ENCODE measurements at regions not wholly inside any gene's neighbourhood (a gene's known extent, or its start where the extent isn't known, plus 50 kb on each side); places are given as distances from the start of the nearest gene placed in this dataset.

DNA sequence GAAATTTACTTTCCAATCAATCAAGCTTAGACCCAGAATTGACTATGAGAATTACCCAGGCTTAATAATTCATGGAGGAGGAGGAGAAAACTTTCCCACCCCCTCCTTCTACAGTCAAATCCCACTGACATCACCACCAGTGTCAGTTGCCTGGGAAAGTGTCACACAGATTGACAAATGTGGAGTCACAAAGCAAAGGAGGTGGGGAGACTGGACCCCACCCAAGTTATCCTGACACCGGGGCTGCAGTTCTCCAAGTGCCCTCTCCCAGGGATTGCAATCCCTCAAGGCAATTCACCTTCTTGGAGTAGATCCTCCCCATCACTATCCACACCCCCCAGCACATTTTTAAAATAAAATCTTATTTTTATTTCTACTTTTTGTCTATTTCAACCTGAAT is 100.2 kb upstream of the CDH11 start:
- no peak overlapping the region for H3K9ac ChIP-seq (ENCODE audit: low read length)
- DNase-seq (ENCODE audit: low read depth, low spot score) (no peak), ATAC-seq (no peak)
- TF ChIP-seq EZH2phosphoT487 (IDR thresholded peaks at IDR 0.05; ENCODE audit: borderline replicate concordance), result no peak
- no peak for TF ChIP-seq ZFX (IDR thresholded peaks at IDR 0.05)
- no peak for TF ChIP-seq POLR2A (IDR thresholded peaks at IDR 0.05; ENCODE audit: borderline replicate concordance, extremely low read depth, insufficient read depth, insufficient read length)
- TF ChIP-seq, protein P1, sequence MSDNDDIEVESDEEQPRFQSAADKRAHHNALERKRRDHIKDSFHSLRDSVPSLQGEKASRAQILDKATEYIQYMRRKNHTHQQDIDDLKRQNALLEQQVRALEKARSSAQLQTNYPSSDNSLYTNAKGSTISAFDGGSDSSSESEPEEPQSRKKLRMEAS (IDR thresholded peaks at IDR 0.05), result no peak
- TF ChIP-seq CTCF (IDR thresholded peaks at IDR 0.05 in 2 of 3, conservative IDR thresholded peaks at IDR 0.05 in 1 of 3; ENCODE audit: borderline replicate concordance in 1 of 3, insufficient read depth in 1 of 3, low read depth in 2 of 3, low read length in 2 of 3), result no peak
- TF ChIP-seq ZNF274 (IDR thresholded peaks at IDR 0.05; ENCODE audit: low read depth, low read length), result no peak
- no peak for TF ChIP-seq CBX3 (IDR thresholded peaks at IDR 0.05; ENCODE audit: low read depth)
- TF ChIP-seq EZH2 (IDR thresholded peaks at IDR 0.05), result no peak
- no peak for TF ChIP-seq FOSL1 (IDR thresholded peaks at IDR 0.05; ENCODE audit: low read depth)
- TF ChIP-seq SP1 (IDR thresholded peaks at IDR 0.05; ENCODE audit: low read depth), result no peak
- H3K4me3 ChIP-seq (replicated peaks in 1 of 2; ENCODE audit: low read depth in 1 of 2, low read length in 2 of 2), result no peak overlapping the region
- H3K4me2 ChIP-seq (ENCODE audit: low read length), result no peak overlapping the region
- H3K4me1 ChIP-seq (ENCODE audit: control insufficient read depth in 1 of 2, insufficient read depth in 2 of 2, low read length in 2 of 2), result no peaks in the 10 kb centered on the region
- no peaks in the 10 kb centered on the region for H3K27me3 ChIP-seq (ENCODE audit: insufficient read depth, low read length)
- peaks cover under 1 to 21% of the 10 kb centered on the region in 2 experiments; a peak in 2 of 4 replicates for H3K9me3 ChIP-seq (ENCODE audit: control insufficient read depth in 1 of 2, insufficient read depth in 1 of 2, low read depth in 1 of 2, low read length in 2 of 2)
- BruUV-seq (replicated peaks), result no TSS peak
- no peak overlapping the region for H3K27ac ChIP-seq (ENCODE audit: low read depth, low read length)
- intact Hi-C loops (cut with micrococcal nuclease), result no loop called here
- CTCF ChIA-PET, result no interaction called here
- H3K36me3 ChIP-seq (ENCODE audit: control insufficient read depth in 1 of 2, insufficient read depth in 2 of 2, low read length in 2 of 2), result no peaks in the 10 kb centered on the region
- H3K9me2 ChIP-seq (ENCODE audit: insufficient read depth), result no peaks in the 10 kb centered on the region
- POLR2A ChIA-PET, result no interaction called here
- H3K79me2 ChIP-seq (ENCODE audit: insufficient read depth, low read length), result no peaks in the 10 kb centered on the region
- RAD21 ChIA-PET (ENCODE audit: low non-redundant PET in 1 of 2, low total read pairs in 2 of 2, uncharacterized antibody in 2 of 2, unreplicated experiment in 2 of 2), result no interaction called here
- H2AFZ ChIP-seq (ENCODE audit: low read depth, low read length, poor library complexity, severe bottlenecking), result no peak overlapping the region
- no peaks in the 10 kb centered on the region for H4K20me1 ChIP-seq (ENCODE audit: insufficient read depth)

- RAD21 ChIA-PET (ENCODE audit: low non-redundant PET in 1 of 2, low total read pairs in 2 of 2, uncharacterized antibody in 2 of 2, unreplicated experiment in 2 of 2), result no interaction called here
- DNase-seq (ENCODE audit: low read depth, low spot score) (no peak), ATAC-seq (no peak)
- POLR2A ChIA-PET, result no interaction called here
- Histone ChIP-seq H3K27ac (ENCODE audit: low read depth, low read length) (no peak overlapping the region), H3K4me3 (replicated peaks in 1 of 2; ENCODE audit: low read depth in 1 of 2, low read length in 2 of 2) (no peak overlapping the region), H3K79me2 (ENCODE audit: insufficient read depth, low read length) (no peaks in the 10 kb centered on the region), H3K27me3 (ENCODE audit: insufficient read depth, low read length) (no peaks in the 10 kb centered on the region), H3K4me2 (ENCODE audit: low read length) (no peak overlapping the region), H2AFZ (ENCODE audit: low read depth, low read length, poor library complexity, severe bottlenecking) (no peak overlapping the region), H4K20me1 (ENCODE audit: insufficient read depth) (no peaks in the 10 kb centered on the region), H3K4me1 (ENCODE audit: control insufficient read depth in 1 of 2, insufficient read depth in 2 of 2, low read length in 2 of 2) (no peaks in the 10 kb centered on the region), H3K9me3 (ENCODE audit: control insufficient read depth in 1 of 2, insufficient read depth in 1 of 2, low read depth in 1 of 2, low read length in 2 of 2) (peaks cover 0 to 16% of the 10 kb centered on the region in 2 experiments; a peak in 2 of 4 replicates), H3K9ac (ENCODE audit: low read length) (no peak overlapping the region), H3K9me2 (ENCODE audit: insufficient read depth) (no peaks in the 10 kb centered on the region), H3K36me3 (ENCODE audit: control insufficient read depth in 1 of 2, insufficient read depth in 2 of 2, low read length in 2 of 2) (no peaks in the 10 kb centered on the region)
- TF ChIP-seq, protein P1 (IDR thresholded peaks at IDR 0.05), result no peak
- TF ChIP-seq EGR1 (IDR thresholded peaks at IDR 0.05; ENCODE audit: low read depth) (no peak), CTCF (IDR thresholded peaks at IDR 0.05 in 2 of 3, conservative IDR thresholded peaks at IDR 0.05 in 1 of 3; ENCODE audit: borderline replicate concordance in 1 of 3, insufficient read depth in 1 of 3, low read depth in 2 of 3, low read length in 2 of 3) (no peak), EZH2 (IDR thresholded peaks at IDR 0.05) (no peak), POLR2AphosphoS5 (IDR thresholded peaks at IDR 0.05; ENCODE audit: low read depth, low read length) (no peak), YY1 (IDR thresholded peaks at IDR 0.05; ENCODE audit: extremely low read depth, insufficient replicate concordance, low read depth, low read length) (no peak), SIN3A (IDR thresholded peaks at IDR 0.05; ENCODE audit: low read depth) (no peak), CBX3 (IDR thresholded peaks at IDR 0.05; ENCODE audit: low read depth) (no peak), SRF (IDR thresholded peaks at IDR 0.05; ENCODE audit: low read depth) (no peak), ZFX (IDR thresholded peaks at IDR 0.05) (no peak)
- intact Hi-C loops (cut with micrococcal nuclease), result no loop called here
- CTCF ChIA-PET, result no interaction called here
- no TSS peak for BruUV-seq (replicated peaks)
These were observed 97.9 kb upstream of the CDH11 start for GRCh38 chr16:65219786-65220185.
